ENCODE measurements at regions not wholly inside any gene's neighbourhood (a gene's known extent, or its start where the extent isn't known, plus 50 kb on each side); places are given as distances from the start of the nearest gene placed in this dataset.

GRCh38 chr4:121554382-121554781 lies 142.4 kb downstream of the ANXA5 start (continued):
- TF ChIP-seq, protein P1, sequence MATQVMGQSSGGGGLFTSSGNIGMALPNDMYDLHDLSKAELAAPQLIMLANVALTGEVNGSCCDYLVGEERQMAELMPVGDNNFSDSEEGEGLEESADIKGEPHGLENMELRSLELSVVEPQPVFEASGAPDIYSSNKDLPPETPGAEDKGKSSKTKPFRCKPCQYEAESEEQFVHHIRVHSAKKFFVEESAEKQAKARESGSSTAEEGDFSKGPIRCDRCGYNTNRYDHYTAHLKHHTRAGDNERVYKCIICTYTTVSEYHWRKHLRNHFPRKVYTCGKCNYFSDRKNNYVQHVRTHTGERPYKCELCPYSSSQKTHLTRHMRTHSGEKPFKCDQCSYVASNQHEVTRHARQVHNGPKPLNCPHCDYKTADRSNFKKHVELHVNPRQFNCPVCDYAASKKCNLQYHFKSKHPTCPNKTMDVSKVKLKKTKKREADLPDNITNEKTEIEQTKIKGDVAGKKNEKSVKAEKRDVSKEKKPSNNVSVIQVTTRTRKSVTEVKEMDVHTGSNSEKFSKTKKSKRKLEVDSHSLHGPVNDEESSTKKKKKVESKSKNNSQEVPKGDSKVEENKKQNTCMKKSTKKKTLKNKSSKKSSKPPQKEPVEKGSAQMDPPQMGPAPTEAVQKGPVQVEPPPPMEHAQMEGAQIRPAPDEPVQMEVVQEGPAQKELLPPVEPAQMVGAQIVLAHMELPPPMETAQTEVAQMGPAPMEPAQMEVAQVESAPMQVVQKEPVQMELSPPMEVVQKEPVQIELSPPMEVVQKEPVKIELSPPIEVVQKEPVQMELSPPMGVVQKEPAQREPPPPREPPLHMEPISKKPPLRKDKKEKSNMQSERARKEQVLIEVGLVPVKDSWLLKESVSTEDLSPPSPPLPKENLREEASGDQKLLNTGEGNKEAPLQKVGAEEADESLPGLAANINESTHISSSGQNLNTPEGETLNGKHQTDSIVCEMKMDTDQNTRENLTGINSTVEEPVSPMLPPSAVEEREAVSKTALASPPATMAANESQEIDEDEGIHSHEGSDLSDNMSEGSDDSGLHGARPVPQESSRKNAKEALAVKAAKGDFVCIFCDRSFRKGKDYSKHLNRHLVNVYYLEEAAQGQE (IDR thresholded peaks at IDR 0.05; ENCODE audit: unreplicated experiment) = no peak
- TF ChIP-seq NANOG (IDR thresholded peaks at IDR 0.05; ENCODE audit: borderline replicate concordance) (no peak), JUNB (IDR thresholded peaks at IDR 0.05; ENCODE audit: unreplicated experiment) (no peak), CTCF (conservative IDR thresholded peaks at IDR 0.05; ENCODE audit: low read depth in 2 of 2) (no peak), EZH2phosphoT487 (IDR thresholded peaks at IDR 0.05; ENCODE audit: unreplicated experiment) (no peak)
- TF ChIP-seq, protein P2, sequence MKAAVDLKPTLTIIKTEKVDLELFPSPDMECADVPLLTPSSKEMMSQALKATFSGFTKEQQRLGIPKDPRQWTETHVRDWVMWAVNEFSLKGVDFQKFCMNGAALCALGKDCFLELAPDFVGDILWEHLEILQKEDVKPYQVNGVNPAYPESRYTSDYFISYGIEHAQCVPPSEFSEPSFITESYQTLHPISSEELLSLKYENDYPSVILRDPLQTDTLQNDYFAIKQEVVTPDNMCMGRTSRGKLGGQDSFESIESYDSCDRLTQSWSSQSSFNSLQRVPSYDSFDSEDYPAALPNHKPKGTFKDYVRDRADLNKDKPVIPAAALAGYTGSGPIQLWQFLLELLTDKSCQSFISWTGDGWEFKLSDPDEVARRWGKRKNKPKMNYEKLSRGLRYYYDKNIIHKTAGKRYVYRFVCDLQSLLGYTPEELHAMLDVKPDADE (IDR thresholded peaks at IDR 0.05) = no peak

DNA sequence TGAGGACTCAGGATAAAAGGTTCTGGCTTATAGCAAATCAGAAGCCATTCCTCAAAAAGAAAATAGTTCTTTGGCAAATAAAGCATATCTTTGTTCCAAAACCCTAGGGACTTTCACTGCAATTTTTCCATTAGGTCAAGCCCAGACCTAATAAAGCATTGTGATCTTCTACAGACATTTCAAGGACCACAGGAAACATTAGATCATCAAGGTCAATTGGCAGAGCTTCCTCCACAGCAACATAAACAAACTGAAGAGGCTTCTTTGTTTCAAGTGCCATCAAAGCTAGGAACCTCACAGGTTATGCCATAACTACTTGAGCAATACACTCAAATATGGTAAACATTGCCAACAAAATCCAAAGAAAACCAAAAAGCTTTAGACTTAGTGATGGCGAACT lies 144.9 kb downstream of the ANXA5 start:
- Histone ChIP-seq H3K27me3 (ENCODE audit: insufficient read depth) (no peaks in the 10 kb centered on the region), H4K20me1 (replicated peaks; ENCODE audit: insufficient read depth) (no peaks in the 10 kb centered on the region), H3K79me2 (replicated peaks; ENCODE audit: insufficient read depth) (no peaks in the 10 kb centered on the region), H3K4me2 (no peak overlapping the region), H3F3A (replicated peaks; ENCODE audit: low read depth) (no peaks in the 10 kb centered on the region), H3K4me3 (no peak overlapping the region), H3K27ac (ENCODE audit: low read depth) (no peak overlapping the region), H3K9me2 (ENCODE audit: insufficient read depth) (no peaks in the 10 kb centered on the region), H3K4me1 (ENCODE audit: insufficient read depth) (no peaks in the 10 kb centered on the region), H2AFZ (no peak overlapping the region), H3K36me3 (ENCODE audit: insufficient read depth) (no peaks in the 10 kb centered on the region)
- Mint-ChIP-seq H3K27me3 (ENCODE audit: insufficient read depth, low read depth, poor library complexity) (no peaks in the 10 kb centered on the region), H3K9me3 (no peaks in the 10 kb centered on the region), H3K36me3 (ENCODE audit: low read depth) (no peaks in the 10 kb centered on the region), H3K4me1 (no peaks in the 10 kb centered on the region), H3K4me3 (no peak overlapping the region), H3K27ac (no peak overlapping the region)
- ATAC-seq (no peak), DNase-seq (ENCODE audit: low spot score) (no peak)
- no peak for TF ChIP-seq EZH2 (IDR thresholded peaks at IDR 0.05; ENCODE audit: low read depth, unreplicated experiment)
- TF ChIP-seq STAT1 (IDR thresholded peaks at IDR 0.05; ENCODE audit: unreplicated experiment) = no peak
- TF ChIP-seq JUNB (IDR thresholded peaks at IDR 0.05; ENCODE audit: unreplicated experiment) = no peak
- TF ChIP-seq, protein P3, sequence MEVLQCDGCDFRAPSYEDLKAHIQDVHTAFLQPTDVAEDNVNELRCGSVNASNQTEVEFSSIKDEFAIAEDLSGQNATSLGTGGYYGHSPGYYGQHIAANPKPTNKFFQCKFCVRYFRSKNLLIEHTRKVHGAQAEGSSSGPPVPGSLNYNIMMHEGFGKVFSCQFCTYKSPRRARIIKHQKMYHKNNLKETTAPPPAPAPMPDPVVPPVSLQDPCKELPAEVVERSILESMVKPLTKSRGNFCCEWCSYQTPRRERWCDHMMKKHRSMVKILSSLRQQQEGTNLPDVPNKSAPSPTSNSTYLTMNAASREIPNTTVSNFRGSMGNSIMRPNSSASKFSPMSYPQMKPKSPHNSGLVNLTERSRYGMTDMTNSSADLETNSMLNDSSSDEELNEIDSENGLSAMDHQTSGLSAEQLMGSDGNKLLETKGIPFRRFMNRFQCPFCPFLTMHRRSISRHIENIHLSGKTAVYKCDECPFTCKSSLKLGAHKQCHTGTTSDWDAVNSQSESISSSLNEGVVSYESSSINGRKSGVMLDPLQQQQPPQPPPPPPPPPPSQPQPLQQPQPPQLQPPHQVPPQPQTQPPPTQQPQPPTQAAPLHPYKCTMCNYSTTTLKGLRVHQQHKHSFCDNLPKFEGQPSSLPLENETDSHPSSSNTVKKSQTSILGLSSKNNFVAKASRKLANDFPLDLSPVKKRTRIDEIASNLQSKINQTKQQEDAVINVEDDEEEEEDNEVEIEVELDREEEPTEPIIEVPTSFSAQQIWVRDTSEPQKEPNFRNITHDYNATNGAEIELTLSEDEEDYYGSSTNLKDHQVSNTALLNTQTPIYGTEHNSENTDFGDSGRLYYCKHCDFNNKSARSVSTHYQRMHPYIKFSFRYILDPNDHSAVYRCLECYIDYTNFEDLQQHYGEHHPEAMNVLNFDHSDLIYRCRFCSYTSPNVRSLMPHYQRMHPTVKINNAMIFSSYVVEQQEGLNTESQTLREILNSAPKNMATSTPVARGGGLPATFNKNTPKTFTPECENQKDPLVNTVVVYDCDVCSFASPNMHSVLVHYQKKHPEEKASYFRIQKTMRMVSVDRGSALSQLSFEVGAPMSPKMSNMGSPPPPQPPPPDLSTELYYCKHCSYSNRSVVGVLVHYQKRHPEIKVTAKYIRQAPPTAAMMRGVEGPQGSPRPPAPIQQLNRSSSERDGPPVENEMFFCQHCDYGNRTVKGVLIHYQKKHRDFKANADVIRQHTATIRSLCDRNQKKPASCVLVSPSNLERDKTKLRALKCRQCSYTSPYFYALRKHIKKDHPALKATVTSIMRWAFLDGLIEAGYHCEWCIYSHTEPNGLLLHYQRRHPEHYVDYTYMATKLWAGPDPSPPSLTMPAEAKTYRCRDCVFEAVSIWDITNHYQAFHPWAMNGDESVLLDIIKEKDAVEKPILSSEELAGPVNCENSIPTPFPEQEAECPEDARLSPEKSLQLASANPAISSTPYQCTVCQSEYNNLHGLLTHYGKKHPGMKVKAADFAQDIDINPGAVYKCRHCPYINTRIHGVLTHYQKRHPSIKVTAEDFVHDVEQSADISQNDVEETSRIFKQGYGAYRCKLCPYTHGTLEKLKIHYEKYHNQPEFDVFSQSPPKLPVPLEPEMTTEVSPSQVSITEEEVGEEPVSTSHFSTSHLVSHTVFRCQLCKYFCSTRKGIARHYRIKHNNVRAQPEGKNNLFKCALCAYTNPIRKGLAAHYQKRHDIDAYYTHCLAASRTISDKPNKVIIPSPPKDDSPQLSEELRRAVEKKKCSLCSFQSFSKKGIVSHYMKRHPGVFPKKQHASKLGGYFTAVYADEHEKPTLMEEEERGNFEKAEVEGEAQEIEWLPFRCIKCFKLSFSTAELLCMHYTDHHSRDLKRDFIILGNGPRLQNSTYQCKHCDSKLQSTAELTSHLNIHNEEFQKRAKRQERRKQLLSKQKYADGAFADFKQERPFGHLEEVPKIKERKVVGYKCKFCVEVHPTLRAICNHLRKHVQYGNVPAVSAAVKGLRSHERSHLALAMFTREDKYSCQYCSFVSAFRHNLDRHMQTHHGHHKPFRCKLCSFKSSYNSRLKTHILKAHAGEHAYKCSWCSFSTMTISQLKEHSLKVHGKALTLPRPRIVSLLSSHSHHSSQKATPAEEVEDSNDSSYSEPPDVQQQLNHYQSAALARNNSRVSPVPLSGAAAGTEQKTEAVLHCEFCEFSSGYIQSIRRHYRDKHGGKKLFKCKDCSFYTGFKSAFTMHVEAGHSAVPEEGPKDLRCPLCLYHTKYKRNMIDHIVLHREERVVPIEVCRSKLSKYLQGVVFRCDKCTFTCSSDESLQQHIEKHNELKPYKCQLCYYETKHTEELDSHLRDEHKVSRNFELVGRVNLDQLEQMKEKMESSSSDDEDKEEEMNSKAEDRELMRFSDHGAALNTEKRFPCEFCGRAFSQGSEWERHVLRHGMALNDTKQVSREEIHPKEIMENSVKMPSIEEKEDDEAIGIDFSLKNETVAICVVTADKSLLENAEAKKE (CRISPR knock-in tag; IDR thresholded peaks at IDR 0.05) = no peak
- TF ChIP-seq POLR2AphosphoS5 (IDR thresholded peaks at IDR 0.05; ENCODE audit: low read depth) = no peak
- no peak for TF ChIP-seq ZNF114 (CRISPR knock-in tag; IDR thresholded peaks at IDR 0.05)

Measured in GM23338 (cell line).